Stimulated activated CD8-positive, alpha-beta memory T cell treated with anti-CD3 and anti-CD28 coated beads, Interleukin-12 subunit alpha, Interleukin-12 subunit beta, amount 100 ng/mL, for 1 hour (primary cell): ENCODE measurements at regions not wholly inside any gene's neighbourhood (a gene's known extent, or its start where the extent isn't known, plus 50 kb on each side); places are given as distances from the start of the nearest gene placed in this dataset.
"Not testable (repeated sequence)": the region's sequence is repeated elsewhere in the genome, so short reads cannot be mapped to it uniquely, and the experiment has no call there.

Source experiments
- DNase-seq: peaks from one replicate; pipeline ENCODE4 v3.0.0-alpha.2; 2020; ENCODE audit warnings: low read depth

- DNase-seq = no peak
These were observed 222.4 kb upstream of the IRS2 start for GRCh38 chr13:110008816-110009215.

- DNase-seq = no peak
These were observed 219.9 kb upstream of the IRS2 start for GRCh38 chr13:110006304-110006703.

- DNase-seq = no peak
These were observed 219.2 kb upstream of the IRS2 start for GRCh38 chr13:110005563-110005962.

- no peak for DNase-seq
These were observed 218.4 kb upstream of the IRS2 start for GRCh38 chr13:110004814-110005213.

- DNase-seq = no peak
These were observed 215.4 kb upstream of the IRS2 start for GRCh38 chr13:110001670-110002275.

GRCh38 chr13:110000534-110001345 lies 214.4 kb upstream of the IRS2 start:
- DNase-seq = no peak

- DNase-seq = no peak
These were observed 213.5 kb upstream of the IRS2 start for GRCh38 chr13:109999659-110000533.

- DNase-seq = no peak
These were observed 212.5 kb upstream of the IRS2 start for GRCh38 chr13:109998684-109999533.

GRCh38 chr13:109998037-109998436 lies 211.7 kb upstream of the IRS2 start:
- DNase-seq = no peak

GRCh38 chr13:109997056-109997595 lies 210.7 kb upstream of the IRS2 start:
- not testable (repeated sequence) for DNase-seq

GRCh38 chr13:109996404-109996960 lies 210.1 kb upstream of the IRS2 start:
- no peak for DNase-seq

- no peak for DNase-seq
These were observed 209.2 kb upstream of the IRS2 start for GRCh38 chr13:109995578-109995977.

- no peak for DNase-seq
These were observed 203.9 kb upstream of the IRS2 start for GRCh38 chr13:109990296-109990695.

- DNase-seq = no peak
These were observed 203.3 kb upstream of the IRS2 start for GRCh38 chr13:109989686-109990085.

GRCh38 chr13:109989155-109989554 lies 202.8 kb upstream of the IRS2 start:
- DNase-seq = no peak

- no peak for DNase-seq
These were observed 200.5 kb upstream of the IRS2 start for GRCh38 chr13:109986851-109987250.

GRCh38 chr13:109985871-109986450 lies 199.6 kb upstream of the IRS2 start:
- DNase-seq = no peak

- DNase-seq = no peak
These were observed 197.1 kb upstream of the IRS2 start for GRCh38 chr13:109983447-109983846.

- no peak for DNase-seq
These were observed 194.6 kb upstream of the IRS2 start for GRCh38 chr13:109981000-109981399.

- DNase-seq = not testable (repeated sequence)
These were observed 193.3 kb upstream of the IRS2 start for GRCh38 chr13:109979676-109980075.

- DNase-seq = no peak
These were observed 192.8 kb upstream of the IRS2 start for GRCh38 chr13:109979228-109979627.
